ENCODE measurements at regions not wholly inside any gene's neighbourhood (a gene's known extent, or its start where the extent isn't known, plus 50 kb on each side); places are given as distances from the start of the nearest gene placed in this dataset.
A peak's percentile ranks its signal among the peaks of the same experiment; 100 is the strongest.

- Histone ChIP-seq H3K36me3 (ENCODE audit: low read depth) (no peaks in the 10 kb centered on the region), H3K9me3 (no peaks in the 10 kb centered on the region), H3K4me1 (ENCODE audit: low read depth) (no peaks in the 10 kb centered on the region), H3K4me3 (no peak overlapping the region)
- no peak for TF ChIP-seq CTCF (IDR thresholded peaks at IDR 0.05)
- intact Hi-C loops (cut with DNase I, micrococcal nuclease) = no loop called here
- ATAC-seq (no peak), DNase-seq (no peak)
Observed at GRCh38 chr3:101128786-101129185, 135.6 kb upstream of the ABI3BP start.

- Histone ChIP-seq H3K4me1 (ENCODE audit: low read depth) (no peaks in the 10 kb centered on the region), H3K4me3 (no peak overlapping the region), H3K9me3 (no peaks in the 10 kb centered on the region), H3K36me3 (ENCODE audit: low read depth) (no peaks in the 10 kb centered on the region)
- DNase-seq (no peak), ATAC-seq (no peak)
- intact Hi-C loops (cut with DNase I, micrococcal nuclease) = no loop called here
- no peak for TF ChIP-seq CTCF (IDR thresholded peaks at IDR 0.05)
Observed at GRCh38 chr3:101128001-101128400, 134.8 kb upstream of the ABI3BP start.

GRCh38 chr3:101124125-101124524, 130.9 kb upstream of the ABI3BP start:
- intact Hi-C loops (cut with DNase I, micrococcal nuclease) = no loop called here
- DNase-seq (no peak), ATAC-seq (no peak)
- no peak for TF ChIP-seq CTCF (IDR thresholded peaks at IDR 0.05)
- H3K9me3 ChIP-seq = no peaks in the 10 kb centered on the region
- H3K4me3 ChIP-seq = no peak overlapping the region
- H3K36me3 ChIP-seq (ENCODE audit: low read depth) = no peaks in the 10 kb centered on the region
- H3K4me1 ChIP-seq (ENCODE audit: low read depth) = no peaks in the 10 kb centered on the region

- H3K4me3 ChIP-seq = no peak overlapping the region
- DNase-seq = peak in 1 of 3 donors; percentile 13
- ATAC-seq = peak; percentile 60
- H3K9me3 ChIP-seq = no peaks in the 10 kb centered on the region
- H3K36me3 ChIP-seq (ENCODE audit: low read depth) = no peaks in the 10 kb centered on the region
- TF ChIP-seq CTCF (IDR thresholded peaks at IDR 0.05) = no peak
- H3K4me1 ChIP-seq (ENCODE audit: low read depth) = no peaks in the 10 kb centered on the region
- intact Hi-C loops (cut with DNase I, micrococcal nuclease) = no loop called here
Observed at GRCh38 chr3:101123081-101123480, 129.9 kb upstream of the ABI3BP start.

GRCh38 chr3:101122681-101123080, 129.5 kb upstream of the ABI3BP start:
- Histone ChIP-seq H3K4me3 (no peak overlapping the region), H3K4me1 (ENCODE audit: low read depth) (no peaks in the 10 kb centered on the region), H3K36me3 (ENCODE audit: low read depth) (no peaks in the 10 kb centered on the region), H3K9me3 (no peaks in the 10 kb centered on the region)
- ATAC-seq (peak; percentile 70), DNase-seq (no peak)
- intact Hi-C loops (cut with DNase I, micrococcal nuclease) = no loop called here
- no peak for TF ChIP-seq CTCF (IDR thresholded peaks at IDR 0.05)

- no peak for DNase-seq
- H3K36me3 ChIP-seq (ENCODE audit: low read depth) = no peaks in the 10 kb centered on the region
- H3K9me3 ChIP-seq = no peaks in the 10 kb centered on the region
- H3K4me3 ChIP-seq = no peak overlapping the region
- TF ChIP-seq CTCF (IDR thresholded peaks at IDR 0.05) = no peak
- ATAC-seq = no peak
- intact Hi-C loops (cut with DNase I, micrococcal nuclease) = no loop called here
- no peaks in the 10 kb centered on the region for H3K4me1 ChIP-seq (ENCODE audit: low read depth)
Observed at GRCh38 chr3:101120039-101120438, 126.8 kb upstream of the ABI3BP start.

Measured in mucosa of descending colon (tissue), 3 donors.